ACC112 (cell line): ENCODE measurements at regions not wholly inside any gene's neighbourhood (a gene's known extent, or its start where the extent isn't known, plus 50 kb on each side); places are given as distances from the start of the nearest gene placed in this dataset.

Source experiments
- H2AFZ ChIP-seq: fragments of 200-600 bp; sonication (generic); one replicate; pipeline ENCODE4 v1.6.0; 2017; ENCODE audit warnings: antibody characterized with exemption, low read length; ENCODE audit not compliant: unreplicated experiment
- H3K27ac ChIP-seq: fragments of 200-600 bp; sonication (generic); 2 replicates; pipeline ENCODE4 v1.5.1; 2014; ENCODE audit warnings: low read depth, mild to moderate bottlenecking, antibody characterized with exemption, low read length, moderate library complexity
- H3K27me3 ChIP-seq: fragments of 200-600 bp; sonication (generic); 2 replicates; pipeline ENCODE4 v1.6.1; 2014; ENCODE audit warnings: mild to moderate bottlenecking, antibody characterized with exemption, low read length, moderate library complexity, mixed read lengths; ENCODE audit not compliant: insufficient read depth
- H3K36me3 ChIP-seq: fragments of 200-600 bp; sonication (generic); 2 replicates; pipeline ENCODE4 v1.6.1; 2016; ENCODE audit warnings: mild to moderate bottlenecking, antibody characterized with exemption, low read length, moderate library complexity, mixed read lengths; ENCODE audit not compliant: insufficient read depth
- H3K4me1 ChIP-seq: fragments of 200-600 bp; sonication (generic); one replicate; pipeline ENCODE4 v1.6.1; 2016; ENCODE audit warnings: low read length, mixed read lengths; ENCODE audit not compliant: insufficient read depth, unreplicated experiment, control insufficient read depth
- H3K4me3 ChIP-seq: fragments of 200-600 bp; sonication (generic); 2 replicates; pipeline ENCODE4 v1.5.1; 2014; ENCODE audit warnings: mild to moderate bottlenecking, low read depth, low read length
- H3K79me2 ChIP-seq: fragments of 200-600 bp; sonication (generic); one replicate; pipeline ENCODE4 v1.6.0; 2016; ENCODE audit warnings: low read length; ENCODE audit not compliant: control insufficient read depth, unreplicated experiment, insufficient read depth

- Histone ChIP-seq H3K36me3 (no peaks in the 10 kb centered on the region), H2AFZ (no peak overlapping the region), H3K4me1 (no peaks in the 10 kb centered on the region), H3K4me3 (no peak overlapping the region), H3K27ac (no peak overlapping the region), H3K27me3 (no peaks in the 10 kb centered on the region), H3K79me2 (no peaks in the 10 kb centered on the region)
These were observed 350.5 kb downstream of the LPIN1 start for GRCh38 chr2:12096788-12097449.

- Histone ChIP-seq H3K27me3 (no peaks in the 10 kb centered on the region), H3K4me1 (no peaks in the 10 kb centered on the region), H3K4me3 (no peak overlapping the region), H3K36me3 (no peaks in the 10 kb centered on the region), H3K79me2 (no peaks in the 10 kb centered on the region), H2AFZ (no peak overlapping the region), H3K27ac (no peak overlapping the region)
These were observed 351.4 kb downstream of the LPIN1 start for GRCh38 chr2:12097859-12098258.

GRCh38 chr2:12099374-12099773, 352.9 kb downstream of the LPIN1 start:
- Histone ChIP-seq H2AFZ (no peak overlapping the region), H3K27ac (no peak overlapping the region), H3K4me3 (no peak overlapping the region), H3K27me3 (no peaks in the 10 kb centered on the region), H3K79me2 (no peaks in the 10 kb centered on the region), H3K4me1 (no peaks in the 10 kb centered on the region), H3K36me3 (no peaks in the 10 kb centered on the region)

GRCh38 chr2:12102679-12103078, 356.2 kb downstream of the LPIN1 start:
- no peak overlapping the region for H3K27ac ChIP-seq
- no peak overlapping the region for H3K4me3 ChIP-seq
- H3K36me3 ChIP-seq, result no peaks in the 10 kb centered on the region
- no peaks in the 10 kb centered on the region for H3K79me2 ChIP-seq
- no peak overlapping the region for H2AFZ ChIP-seq
- H3K27me3 ChIP-seq, result no peaks in the 10 kb centered on the region
- H3K4me1 ChIP-seq, result peaks cover 18% of the 10 kb centered on the region

GRCh38 chr2:12105180-12105579, 358.7 kb downstream of the LPIN1 start:
- Histone ChIP-seq H2AFZ (no peak overlapping the region), H3K4me3 (no peak overlapping the region), H3K27ac (no peak overlapping the region), H3K36me3 (no peaks in the 10 kb centered on the region), H3K79me2 (no peaks in the 10 kb centered on the region), H3K4me1 (peaks cover 25% of the 10 kb centered on the region), H3K27me3 (no peaks in the 10 kb centered on the region)

- peaks cover 25% of the 10 kb centered on the region for H3K4me1 ChIP-seq
These were observed 360.1 kb downstream of the LPIN1 start for GRCh38 chr2:12106440-12107080.

GRCh38 chr2:12107321-12107720, 360.9 kb downstream of the LPIN1 start:
- Histone ChIP-seq H3K36me3 (no peaks in the 10 kb centered on the region), H3K27ac (peak overlapping the region; percentile 59), H3K4me3 (peak overlapping the region; percentile 52; the same call in 1 of the 2 replicates), H3K79me2 (no peaks in the 10 kb centered on the region), H3K4me1 (peaks cover 25% of the 10 kb centered on the region), H2AFZ (no peak overlapping the region), H3K27me3 (no peaks in the 10 kb centered on the region)

More at GRCh38 chr2:12106440-12107080, 360.1 kb downstream of the LPIN1 start:
- Histone ChIP-seq H3K36me3 (no peaks in the 10 kb centered on the region), H2AFZ (no peak overlapping the region), H3K79me2 (no peaks in the 10 kb centered on the region), H3K27me3 (no peaks in the 10 kb centered on the region), H3K4me3 (peak overlapping the region; percentile 52), H3K27ac (peak overlapping the region; percentile 59)

- Histone ChIP-seq H3K27ac (0 out of 2 replicates have a peak overlapping the region, but pooled peaks have one; percentile 59), H3K4me3 (no peak overlapping the region), H3K27me3 (no peaks in the 10 kb centered on the region), H3K79me2 (no peaks in the 10 kb centered on the region), H3K4me1 (peaks cover 25% of the 10 kb centered on the region), H2AFZ (no peak overlapping the region), H3K36me3 (no peaks in the 10 kb centered on the region)
These were observed 361.5 kb downstream of the LPIN1 start for GRCh38 chr2:12107939-12108338.

- H3K4me1 ChIP-seq, result peaks cover 25% of the 10 kb centered on the region
- H3K27ac ChIP-seq, result no peak overlapping the region
- no peaks in the 10 kb centered on the region for H3K79me2 ChIP-seq
- no peak overlapping the region for H3K4me3 ChIP-seq
- no peaks in the 10 kb centered on the region for H3K27me3 ChIP-seq
- no peaks in the 10 kb centered on the region for H3K36me3 ChIP-seq
- H2AFZ ChIP-seq, result no peak overlapping the region
These were observed 363.1 kb downstream of the LPIN1 start for GRCh38 chr2:12109363-12110017.

- peaks cover 25% of the 10 kb centered on the region for H3K4me1 ChIP-seq
- H3K79me2 ChIP-seq, result no peaks in the 10 kb centered on the region
- no peaks in the 10 kb centered on the region for H3K27me3 ChIP-seq
- H2AFZ ChIP-seq, result no peak overlapping the region
- H3K27ac ChIP-seq, result no peak overlapping the region
- no peaks in the 10 kb centered on the region for H3K36me3 ChIP-seq
- H3K4me3 ChIP-seq, result no peak overlapping the region
These were observed 363.6 kb downstream of the LPIN1 start for GRCh38 chr2:12110074-12110473.

- no peak overlapping the region for H3K27ac ChIP-seq
- H3K4me1 ChIP-seq, result peaks cover 25% of the 10 kb centered on the region
- no peaks in the 10 kb centered on the region for H3K79me2 ChIP-seq
- no peaks in the 10 kb centered on the region for H3K36me3 ChIP-seq
- no peaks in the 10 kb centered on the region for H3K27me3 ChIP-seq
- H3K4me3 ChIP-seq, result no peak overlapping the region
- H2AFZ ChIP-seq, result no peak overlapping the region
These were observed 364.0 kb downstream of the LPIN1 start for GRCh38 chr2:12110481-12110880.
